Spinal cord (tissue), 9 donors: ENCODE measurements at regions not wholly inside any gene's neighbourhood (a gene's known extent, or its start where the extent isn't known, plus 50 kb on each side); places are given as distances from the start of the nearest gene placed in this dataset.
A peak's percentile ranks its signal among the peaks of the same experiment; 100 is the strongest.

Experiments
- DNase-seq, 6 donors: peaks; one replicate each; pipeline versions ENCODE4 v3.0.0 to v3.0.0-alpha.2; 2013 to 2015; ENCODE audit warnings: low spot score in 6 of 6, low read depth in 4 of 6
- H3K27ac ChIP-seq: one replicate; pipeline ENCODE4 v1.5.1; 2013; ENCODE audit warnings: low read depth, low read length, control low read depth
- H3K27me3 ChIP-seq: one replicate; pipeline ENCODE4 v1.6.1; 2013; ENCODE audit warnings: low read length; ENCODE audit not compliant: control insufficient read depth, insufficient read depth
- H3K36me3 ChIP-seq: one replicate; pipeline ENCODE4 v1.6.1; 2013; ENCODE audit warnings: low read length; ENCODE audit not compliant: control insufficient read depth, insufficient read depth
- H3K4me1 ChIP-seq: one replicate; pipeline ENCODE4 v1.6.1; 2013; ENCODE audit warnings: low read length; ENCODE audit not compliant: control insufficient read depth, insufficient read depth
- H3K4me3 ChIP-seq: one replicate; pipeline ENCODE4 v1.5.1; 2013; ENCODE audit warnings: low read depth, low read length, control low read depth
- H3K9me3 ChIP-seq: one replicate; pipeline ENCODE4 v1.6.1; 2013; ENCODE audit warnings: low read length; ENCODE audit not compliant: control insufficient read depth, insufficient read depth
- WGBS: methylation state at CpG from one replicate; pipeline ENCODE4 v1.1.5; 2013; ENCODE audit warnings: missing lambda C conversion rate; ENCODE audit not compliant: insufficient coverage; 5-methylcytosine and 5-hydroxymethylcytosine counted together
- donor health status: healthy.

- no peaks in the 10 kb centered on the region for H3K4me1 ChIP-seq
- H3K27ac ChIP-seq, result peak overlapping the region; percentile 38
- H3K4me3 ChIP-seq, result no peak overlapping the region
- no peaks in the 10 kb centered on the region for H3K36me3 ChIP-seq
- no peaks in the 10 kb centered on the region for H3K9me3 ChIP-seq
- H3K27me3 ChIP-seq, result no peaks in the 10 kb centered on the region
- no CpG with 5 or more reads among the region's 7 CpGs for WGBS
- DNase-seq, result peak in 1 of 6 donors; percentile 75
Measured at GRCh38 chr3:102180280-102180931, 254.4 kb upstream of the ZPLD1 start.

- WGBS, result 92% methylated on average over 2 of the region's 4 CpGs
- Histone ChIP-seq H3K4me1 (no peaks in the 10 kb centered on the region), H3K36me3 (no peaks in the 10 kb centered on the region), H3K27me3 (no peaks in the 10 kb centered on the region), H3K9me3 (no peaks in the 10 kb centered on the region), H3K4me3 (no peak overlapping the region), H3K27ac (no peak overlapping the region)
- DNase-seq, result peak in 1 of 6 donors; percentile 62
Measured at GRCh38 chr3:102181175-102181920, 253.5 kb upstream of the ZPLD1 start.

GRCh38 chr3:102182162-102182561 lies 252.7 kb upstream of the ZPLD1 start:
- WGBS, result 61% methylated on average over 3 of the region's 5 CpGs
- Histone ChIP-seq H3K4me3 (no peak overlapping the region), H3K4me1 (no peaks in the 10 kb centered on the region), H3K27me3 (no peaks in the 10 kb centered on the region), H3K9me3 (no peaks in the 10 kb centered on the region), H3K36me3 (no peaks in the 10 kb centered on the region), H3K27ac (peak overlapping the region; percentile 10)
- peak in 1 of 6 donors; percentile 4 for DNase-seq

- no CpG with 5 or more reads among the region's 1 CpG for WGBS
- no peaks in the 10 kb centered on the region for H3K27me3 ChIP-seq
- no peaks in the 10 kb centered on the region for H3K36me3 ChIP-seq
- H3K27ac ChIP-seq, result no peak overlapping the region
- H3K9me3 ChIP-seq, result no peaks in the 10 kb centered on the region
- H3K4me3 ChIP-seq, result no peak overlapping the region
- no peaks in the 10 kb centered on the region for H3K4me1 ChIP-seq
- no peak for DNase-seq
Measured at GRCh38 chr3:102183186-102183585, 251.6 kb upstream of the ZPLD1 start.

GRCh38 chr3:102183623-102184022 lies 251.2 kb upstream of the ZPLD1 start:
- H3K9me3 ChIP-seq, result no peaks in the 10 kb centered on the region
- no peaks in the 10 kb centered on the region for H3K27me3 ChIP-seq
- H3K4me1 ChIP-seq, result no peaks in the 10 kb centered on the region
- no peaks in the 10 kb centered on the region for H3K36me3 ChIP-seq
- WGBS, result 56% methylated on average over 1 of the region's 1 CpG
- H3K4me3 ChIP-seq, result no peak overlapping the region
- DNase-seq, result no peak
- H3K27ac ChIP-seq, result no peak overlapping the region

- H3K36me3 ChIP-seq, result no peaks in the 10 kb centered on the region
- H3K4me1 ChIP-seq, result no peaks in the 10 kb centered on the region
- H3K27me3 ChIP-seq, result no peaks in the 10 kb centered on the region
- WGBS, result 88% methylated on average over 1 of the region's 2 CpGs
- H3K9me3 ChIP-seq, result no peaks in the 10 kb centered on the region
- no peak overlapping the region for H3K27ac ChIP-seq
- DNase-seq, result no peak
- no peak overlapping the region for H3K4me3 ChIP-seq
Measured at GRCh38 chr3:102189541-102189940, 245.3 kb upstream of the ZPLD1 start.

GRCh38 chr3:102189956-102190723 lies 244.7 kb upstream of the ZPLD1 start:
- Histone ChIP-seq H3K36me3 (no peaks in the 10 kb centered on the region), H3K9me3 (no peaks in the 10 kb centered on the region), H3K4me1 (no peaks in the 10 kb centered on the region), H3K27me3 (no peaks in the 10 kb centered on the region), H3K27ac (no peak overlapping the region), H3K4me3 (no peak overlapping the region)
- no peak for DNase-seq
- 89% methylated on average over 6 of the region's 7 CpGs for WGBS

GRCh38 chr3:102192575-102192974 lies 242.2 kb upstream of the ZPLD1 start:
- WGBS, result no CpG with 5 or more reads among the region's 2 CpGs
- DNase-seq, result no peak
- Histone ChIP-seq H3K27ac (no peak overlapping the region), H3K27me3 (no peaks in the 10 kb centered on the region), H3K4me3 (no peak overlapping the region), H3K4me1 (no peaks in the 10 kb centered on the region), H3K36me3 (no peaks in the 10 kb centered on the region), H3K9me3 (no peaks in the 10 kb centered on the region)

- Histone ChIP-seq H3K4me1 (no peaks in the 10 kb centered on the region), H3K27ac (no peak overlapping the region), H3K36me3 (no peaks in the 10 kb centered on the region), H3K4me3 (no peak overlapping the region), H3K9me3 (no peaks in the 10 kb centered on the region), H3K27me3 (no peaks in the 10 kb centered on the region)
- no CpG with 5 or more reads among the region's 1 CpG for WGBS
- no peak for DNase-seq
Measured at GRCh38 chr3:102193255-102193654, 241.6 kb upstream of the ZPLD1 start.
